OCI-LY3 (cell line): ENCODE measurements at regions not wholly inside any gene's neighbourhood (a gene's known extent, or its start where the extent isn't known, plus 50 kb on each side); places are given as distances from the start of the nearest gene placed in this dataset.
A peak's percentile ranks its signal among the peaks of the same experiment; 100 is the strongest.
"Not testable (repeated sequence)": the region's sequence is repeated elsewhere in the genome, so short reads cannot be mapped to it uniquely, and the experiment has no call there.

Experiments used
- H2AFZ ChIP-seq: fragments of 200-600, 300-600 bp; shearing (Covaris generic); 2 replicates; pipeline ENCODE4 v1.6.0; 2014; ENCODE audit warnings: antibody characterized with exemption, low read depth, low read length
- H3K27ac ChIP-seq: fragments of 200-600, 300-600 bp; sonication (generic); 2 replicates; pipeline ENCODE4 v1.5.1; 2014; ENCODE audit warnings: mild to moderate bottlenecking, low read length, moderate library complexity, mixed read lengths
- H3K27me3 ChIP-seq: fragments of 200-600, 300-600 bp; sonication (generic); 2 replicates; pipeline ENCODE4 v1.6.1; 2014; ENCODE audit warnings: low read depth, low read length, mixed read lengths
- H3K36me3 ChIP-seq: fragments of 200-600, 300-600 bp; sonication (generic); replicated peaks from 2 replicates; pipeline ENCODE3; 2014; ENCODE audit warnings: low read depth, low read length, mixed read lengths
- H3K4me1 ChIP-seq: fragments of 300-600, 200-600 bp; sonication (generic); 2 replicates; pipeline ENCODE4 v1.6.1; 2014; ENCODE audit warnings: low read length, mixed read lengths
- H3K4me2 ChIP-seq: fragments of 200-600, 300-600 bp; sonication (generic); 2 replicates; pipeline ENCODE4 v1.6.1; 2014; ENCODE audit warnings: low read length, mixed read lengths
- H3K4me3 ChIP-seq: fragments of 300-600, 200-600 bp; sonication (generic); 2 replicates; pipeline ENCODE4 v1.5.1; 2014; ENCODE audit warnings: antibody characterized with exemption, mild to moderate bottlenecking, low read length, moderate library complexity
- H3K79me2 ChIP-seq: fragments of 300-600, 200-600 bp; shearing (Covaris generic); 2 replicates; pipeline ENCODE4 v1.6.1; 2014; ENCODE audit warnings: mild to moderate bottlenecking, low read length, mixed read lengths
- H3K9ac ChIP-seq: fragments of 300-600, 200-600 bp; shearing (Covaris generic); 2 replicates; pipeline ENCODE4 v1.6.0; 2014; ENCODE audit warnings: mild to moderate bottlenecking, low read length, moderate library complexity
- H3K9me3 ChIP-seq: fragments of 200-600, 300-600 bp; shearing (Covaris generic); 2 replicates; pipeline ENCODE4 v1.6.1; 2014; ENCODE audit warnings: low read length, mixed read lengths; ENCODE audit not compliant: insufficient read depth
- H4K20me1 ChIP-seq: fragments of 200-600, 300-600 bp; sonication (generic); 2 replicates; pipeline ENCODE4 v1.6.1; 2016; ENCODE audit warnings: low read length, mixed read lengths; ENCODE audit not compliant: insufficient read depth
- EZH2phosphoT487 ChIP-seq: fragments of 200-600 bp; shearing (Covaris generic); IDR thresholded peaks from 2 replicates; pipeline ENCODE4 v1.6.1; 2018; ENCODE audit warnings: antibody characterized with exemption, mixed run types, low read depth
- TF ChIP-seq, protein P1 (sequence below): fragments of 200-600, 300-600 bp; sonication (generic); IDR thresholded peaks from 2 replicates; pipeline ENCODE4 v1.5.1; 2014; ENCODE audit warnings: antibody characterized with exemption, low read length, low read depth

DNA sequence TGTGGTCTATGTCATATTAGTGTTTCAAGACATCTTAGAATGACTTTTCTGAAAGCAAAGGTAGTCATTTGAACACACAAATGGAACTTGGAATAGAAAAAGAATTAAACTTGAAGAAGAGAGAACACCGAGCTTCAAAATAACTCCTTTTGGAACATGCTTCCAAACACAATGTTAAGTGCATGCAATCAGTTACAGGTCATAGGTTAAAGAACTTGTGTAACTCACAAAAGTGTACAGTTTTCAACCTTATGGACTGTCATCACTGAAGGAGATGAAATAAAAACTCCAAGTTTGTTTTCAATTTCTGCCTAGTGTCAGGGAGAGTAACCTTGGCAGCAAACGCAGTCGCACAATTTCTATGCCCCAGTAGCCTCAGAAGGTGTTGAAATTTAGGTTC lies 192.9 kb upstream of the NECTIN3 start:
- Histone ChIP-seq H3K27me3 (no peaks in the 10 kb centered on the region), H3K4me3 (no peak overlapping the region), H3K36me3 (no peaks in the 10 kb centered on the region), H3K9ac (no peak overlapping the region), H2AFZ (no peak overlapping the region), H3K79me2 (no peaks in the 10 kb centered on the region), H3K4me1 (no peaks in the 10 kb centered on the region), H3K27ac (no peak overlapping the region), H4K20me1 (no peaks in the 10 kb centered on the region), H3K4me2 (no peak overlapping the region), H3K9me3 (peaks cover 5% of the 10 kb centered on the region; the same call in 1 of the 2 replicates)
- TF ChIP-seq, protein P1, sequence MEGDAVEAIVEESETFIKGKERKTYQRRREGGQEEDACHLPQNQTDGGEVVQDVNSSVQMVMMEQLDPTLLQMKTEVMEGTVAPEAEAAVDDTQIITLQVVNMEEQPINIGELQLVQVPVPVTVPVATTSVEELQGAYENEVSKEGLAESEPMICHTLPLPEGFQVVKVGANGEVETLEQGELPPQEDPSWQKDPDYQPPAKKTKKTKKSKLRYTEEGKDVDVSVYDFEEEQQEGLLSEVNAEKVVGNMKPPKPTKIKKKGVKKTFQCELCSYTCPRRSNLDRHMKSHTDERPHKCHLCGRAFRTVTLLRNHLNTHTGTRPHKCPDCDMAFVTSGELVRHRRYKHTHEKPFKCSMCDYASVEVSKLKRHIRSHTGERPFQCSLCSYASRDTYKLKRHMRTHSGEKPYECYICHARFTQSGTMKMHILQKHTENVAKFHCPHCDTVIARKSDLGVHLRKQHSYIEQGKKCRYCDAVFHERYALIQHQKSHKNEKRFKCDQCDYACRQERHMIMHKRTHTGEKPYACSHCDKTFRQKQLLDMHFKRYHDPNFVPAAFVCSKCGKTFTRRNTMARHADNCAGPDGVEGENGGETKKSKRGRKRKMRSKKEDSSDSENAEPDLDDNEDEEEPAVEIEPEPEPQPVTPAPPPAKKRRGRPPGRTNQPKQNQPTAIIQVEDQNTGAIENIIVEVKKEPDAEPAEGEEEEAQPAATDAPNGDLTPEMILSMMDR: no peak
- TF ChIP-seq EZH2phosphoT487: no peak

DNA sequence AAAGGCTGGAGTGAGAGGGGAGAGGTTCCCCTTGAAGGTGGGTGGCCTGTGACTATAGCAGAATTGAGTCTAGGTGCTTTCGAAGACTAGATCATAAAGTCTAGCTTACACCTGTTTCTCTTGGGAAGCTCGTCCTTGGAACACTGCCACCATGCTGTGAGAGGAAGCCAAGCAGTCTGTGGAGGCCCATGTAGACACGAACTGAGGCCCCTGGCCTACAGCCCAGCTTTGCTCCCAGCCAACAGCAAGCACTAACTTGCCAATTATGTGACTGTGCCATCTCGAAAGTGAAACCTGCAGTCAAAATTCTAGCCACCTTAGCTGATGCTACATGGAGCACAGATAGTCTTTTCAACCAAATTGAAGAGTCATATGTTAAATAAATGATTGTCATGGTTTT lies 190.5 kb upstream of the NECTIN3 start:
- Histone ChIP-seq H3K4me3 (no peak overlapping the region), H3K9me3 (no peaks in the 10 kb centered on the region), H3K9ac (no peak overlapping the region), H3K4me1 (no peaks in the 10 kb centered on the region), H3K27me3 (no peaks in the 10 kb centered on the region), H4K20me1 (no peaks in the 10 kb centered on the region), H3K79me2 (no peaks in the 10 kb centered on the region), H3K27ac (no peak overlapping the region), H3K36me3 (no peaks in the 10 kb centered on the region), H2AFZ (peak overlapping the region; percentile 23; the same call in 1 of the 2 replicates), H3K4me2 (0 out of 2 replicates have a peak overlapping the region, but pooled peaks have one; percentile 4)
- TF ChIP-seq, protein P1: peak; percentile 16; the same call in 1 of the 2 replicates
- TF ChIP-seq EZH2phosphoT487: no peak

GRCh38 chr3:110886222-110886893 lies 185.3 kb upstream of the NECTIN3 start:
- Histone ChIP-seq H3K27me3 (no peaks in the 10 kb centered on the region), H3K36me3 (no peaks in the 10 kb centered on the region), H3K4me2 (no peak overlapping the region), H3K9ac (no peak overlapping the region), H3K4me3 (no peak overlapping the region), H3K27ac (no peak overlapping the region), H2AFZ (no peak overlapping the region), H4K20me1 (no peaks in the 10 kb centered on the region), H3K4me1 (no peaks in the 10 kb centered on the region), H3K9me3 (no peaks in the 10 kb centered on the region), H3K79me2 (no peaks in the 10 kb centered on the region)
- TF ChIP-seq, protein P1: no peak
- TF ChIP-seq EZH2phosphoT487: no peak

DNA sequence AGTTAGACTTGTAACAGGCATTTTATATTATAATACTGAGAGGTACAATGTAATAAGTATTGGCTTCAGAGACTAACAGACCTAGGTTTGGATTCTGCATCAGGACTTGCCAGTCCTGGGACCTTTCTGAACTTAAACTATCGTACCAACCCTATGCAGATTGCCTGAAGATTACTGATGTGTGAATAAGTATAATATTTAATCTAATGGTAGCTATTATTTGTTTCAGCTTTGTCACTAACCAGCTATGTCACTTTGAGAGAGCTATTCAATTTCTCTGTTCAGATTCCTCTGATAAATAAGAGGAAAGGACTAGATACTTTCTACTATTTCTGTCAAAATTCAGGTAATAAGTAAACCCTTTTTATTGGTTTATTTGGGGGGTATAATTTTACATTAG lies 184.4 kb upstream of the NECTIN3 start:
- no peak overlapping the region for H3K4me3 ChIP-seq
- H4K20me1 ChIP-seq: no peaks in the 10 kb centered on the region
- H3K36me3 ChIP-seq: no peaks in the 10 kb centered on the region
- no peaks in the 10 kb centered on the region for H3K9me3 ChIP-seq
- TF ChIP-seq, protein P1: no peak
- no peak for TF ChIP-seq EZH2phosphoT487
- H3K9ac ChIP-seq: no peak overlapping the region
- no peaks in the 10 kb centered on the region for H3K27me3 ChIP-seq
- no peak overlapping the region for H3K4me2 ChIP-seq
- H3K4me1 ChIP-seq: no peaks in the 10 kb centered on the region
- H2AFZ ChIP-seq: no peak overlapping the region
- H3K79me2 ChIP-seq: no peaks in the 10 kb centered on the region
- H3K27ac ChIP-seq: no peak overlapping the region

DNA sequence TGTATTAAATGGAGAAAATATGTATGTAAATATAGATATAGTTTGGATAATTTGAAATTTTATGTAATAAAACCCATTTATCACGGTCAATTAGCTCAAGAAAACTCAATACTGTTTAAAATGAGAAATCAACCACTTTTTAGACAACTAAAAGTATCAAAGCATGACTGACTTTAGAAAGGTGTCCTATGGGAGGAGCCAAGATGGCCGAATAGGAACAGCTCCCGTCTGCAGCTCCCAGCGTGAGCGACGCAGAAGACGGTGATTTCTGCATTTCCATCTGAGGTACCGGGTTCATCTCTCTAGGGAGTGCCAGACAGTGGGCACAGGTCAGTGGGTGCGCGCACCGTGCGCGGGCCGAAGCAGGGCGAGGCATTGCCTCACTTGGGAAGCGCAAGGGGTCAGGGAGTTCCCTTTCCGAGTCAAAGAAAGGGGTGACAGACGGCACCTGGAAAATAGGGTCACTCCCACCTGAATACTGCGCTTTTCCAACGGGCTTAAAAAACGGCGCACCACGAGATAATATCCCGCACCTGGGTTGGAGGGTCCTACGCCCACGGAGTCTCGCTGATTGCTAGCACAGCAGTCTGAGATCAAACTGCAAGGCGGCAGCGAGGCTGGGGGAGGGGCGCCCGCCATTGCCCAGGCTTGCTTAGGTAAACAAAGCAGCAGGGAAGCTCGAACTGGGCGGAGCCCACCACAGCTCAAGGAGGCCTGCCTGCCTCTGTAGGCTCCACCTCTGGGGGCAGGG lies 182.8 kb upstream of the NECTIN3 start:
- H3K27me3 ChIP-seq, H2AFZ ChIP-seq, H3K9me3 ChIP-seq, H3K4me1 ChIP-seq, H3K4me2 ChIP-seq, H4K20me1 ChIP-seq, H3K4me3 ChIP-seq, H3K79me2 ChIP-seq, H3K36me3 ChIP-seq, H3K27ac ChIP-seq, H3K9ac ChIP-seq: not testable (repeated sequence)

DNA sequence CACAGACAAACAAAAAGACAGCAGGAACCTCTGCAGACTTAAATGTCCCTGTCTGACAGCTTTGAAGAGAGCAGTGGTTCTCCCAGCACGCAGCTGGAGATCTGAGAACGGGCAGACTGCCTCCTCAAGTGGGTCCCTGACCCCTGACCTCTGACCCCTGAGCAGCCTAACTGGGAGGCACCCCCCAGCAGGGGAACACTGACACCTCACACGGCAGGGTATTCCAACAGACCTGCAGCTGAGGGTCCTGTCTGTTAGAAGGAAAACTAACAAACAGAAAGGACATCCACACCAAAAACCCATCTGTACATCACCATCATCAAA lies 182.3 kb upstream of the NECTIN3 start:
- H3K36me3 ChIP-seq, H2AFZ ChIP-seq, H3K4me2 ChIP-seq, H3K9ac ChIP-seq, H3K4me1 ChIP-seq, H3K9me3 ChIP-seq, H3K4me3 ChIP-seq, H3K79me2 ChIP-seq, H4K20me1 ChIP-seq, H3K27ac ChIP-seq, H3K27me3 ChIP-seq: not testable (repeated sequence)
